ENCODE measurements at regions not wholly inside any gene's neighbourhood (a gene's known extent, or its start where the extent isn't known, plus 50 kb on each side); places are given as distances from the start of the nearest gene placed in this dataset.
A peak's percentile ranks its signal among the peaks of the same experiment; 100 is the strongest.
"Not testable (repeated sequence)": the region's sequence is repeated elsewhere in the genome, so short reads cannot be mapped to it uniquely, and the experiment has no call there.

DNA sequence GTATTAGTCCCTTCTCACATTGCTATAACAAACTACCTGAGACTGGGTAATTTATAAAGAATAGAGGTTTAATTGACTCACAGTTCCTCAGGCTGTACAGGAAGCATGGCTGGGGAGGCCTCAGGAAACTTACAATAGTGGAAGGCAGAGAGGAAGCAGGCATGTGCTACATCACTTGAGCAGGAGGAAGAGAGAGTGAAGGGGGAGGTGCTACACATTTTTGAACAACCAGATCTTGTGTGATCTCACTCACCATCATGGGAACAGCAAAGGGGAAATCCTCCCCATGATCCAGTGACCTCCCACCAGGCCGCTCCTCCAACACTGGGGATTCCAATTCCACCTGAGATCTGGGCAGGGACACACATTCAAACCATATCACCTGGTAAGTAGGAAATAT lies 630.6 kb downstream of the QKI start:
- no peak for DNase-seq

DNA sequence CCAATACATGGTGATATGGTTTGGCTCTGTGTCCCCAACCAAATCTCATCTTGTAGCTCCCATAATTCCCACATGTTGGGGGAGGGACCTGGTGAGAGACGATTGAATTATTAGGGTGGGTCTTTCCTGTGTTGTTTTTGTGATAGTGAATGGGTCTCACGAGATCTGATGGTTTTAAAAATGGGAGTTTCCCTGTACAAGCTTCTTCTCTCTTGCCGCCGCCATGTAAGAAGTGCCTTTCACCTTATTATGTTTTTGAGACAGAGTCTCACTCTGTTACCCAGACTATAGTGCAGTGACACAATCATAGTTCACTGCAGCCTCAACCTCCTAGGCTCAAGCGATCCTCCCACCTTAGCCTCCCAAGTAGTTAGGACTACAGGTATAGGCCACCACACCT lies 629.1 kb downstream of the QKI start:
- DNase-seq = not testable (repeated sequence)

DNA sequence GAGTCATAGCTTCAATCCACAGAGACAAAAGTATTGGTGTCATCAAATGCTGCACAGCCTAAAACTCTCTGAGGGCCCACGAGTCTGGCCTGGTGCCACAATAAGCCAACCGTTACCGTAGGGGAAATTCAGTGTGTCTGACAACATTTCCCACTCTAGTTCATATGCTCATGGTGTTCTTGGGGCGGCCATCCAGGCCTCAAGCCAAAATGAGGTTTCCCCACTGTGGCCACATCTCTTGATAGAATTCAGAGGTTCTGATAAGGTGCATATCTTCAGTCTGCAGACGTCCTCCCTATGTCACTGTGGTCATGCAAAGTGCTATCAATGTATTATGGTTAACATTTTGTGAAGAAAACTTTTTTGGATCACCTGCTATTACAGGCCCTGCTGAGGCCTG lies 627.7 kb downstream of the QKI start:
- DNase-seq = no peak

DNA sequence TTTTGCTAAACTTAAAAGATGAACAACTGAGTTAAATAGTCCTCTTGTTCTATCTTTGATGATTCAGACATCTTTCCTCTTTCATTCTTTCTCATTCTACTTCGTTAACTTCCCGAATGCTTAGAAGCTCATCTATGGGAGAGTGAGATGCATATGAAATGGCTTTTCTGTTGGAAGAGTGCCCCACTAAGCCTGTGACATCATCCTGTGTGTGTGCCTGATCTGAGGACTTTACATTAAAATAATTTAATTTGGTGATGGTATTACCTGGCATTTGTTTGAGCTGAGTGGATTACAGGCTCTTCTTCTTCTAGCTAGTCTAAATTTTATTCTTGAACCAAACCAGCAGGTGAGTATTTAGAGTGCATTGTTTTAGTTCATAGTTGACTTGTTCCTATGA lies 626.5 kb downstream of the QKI start:
- no peak for DNase-seq

DNA sequence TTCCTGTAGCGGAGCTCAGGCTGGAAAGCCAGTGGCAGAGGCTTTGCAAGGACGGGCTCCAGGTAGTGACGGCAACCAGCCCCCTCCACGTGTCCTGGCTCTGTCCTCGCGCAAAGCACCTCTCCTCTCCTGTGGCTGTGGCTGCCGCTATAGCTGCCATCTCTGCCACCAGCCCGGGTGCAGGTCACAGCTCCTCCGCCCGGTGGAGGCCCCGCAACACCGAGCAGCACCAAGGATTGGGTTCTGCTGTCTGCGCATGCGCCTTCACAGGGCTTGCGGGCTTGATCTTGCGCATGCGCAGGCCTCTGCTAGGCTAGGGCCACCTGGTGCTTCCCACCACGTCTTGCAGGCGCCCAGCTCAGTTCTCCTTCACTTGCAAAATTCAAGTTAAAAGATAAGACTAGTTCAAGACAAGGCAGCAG lies 625.4 kb downstream of the QKI start:
- DNase-seq = peak; percentile 9 to 43

DNA sequence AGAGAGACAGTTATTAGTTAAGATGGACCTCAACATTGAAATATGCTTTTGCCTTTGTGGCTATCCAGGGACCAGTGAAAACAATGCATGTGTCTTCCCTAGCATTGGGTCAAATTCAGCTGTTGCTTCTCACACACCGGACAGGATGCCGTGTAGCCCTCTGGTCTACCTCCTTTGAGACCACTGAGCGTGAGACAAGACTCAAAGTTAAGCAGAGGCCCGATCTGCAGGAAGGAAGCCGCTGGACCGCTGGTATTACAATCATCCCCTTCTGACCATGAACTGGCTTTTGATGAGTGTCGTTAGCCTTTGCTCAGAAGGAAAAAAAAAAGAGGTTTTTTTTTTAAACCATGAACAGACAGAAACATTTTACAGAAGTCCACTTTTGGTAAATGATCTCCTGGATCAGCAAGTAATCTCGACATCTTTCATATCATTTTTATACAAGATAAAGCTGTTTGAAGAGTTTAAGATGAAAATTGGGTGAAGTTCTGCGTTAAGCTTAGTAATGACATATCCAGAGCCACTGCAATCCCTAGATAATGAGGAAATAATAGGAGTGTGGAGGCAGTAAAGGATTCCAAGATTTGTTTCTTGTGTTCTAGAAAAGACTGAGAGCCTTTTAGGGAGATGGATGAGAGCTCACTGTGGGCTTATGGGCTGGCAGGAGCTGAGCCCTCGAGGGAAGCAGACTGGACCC lies 622.8 kb downstream of the QKI start:
- no peak for DNase-seq

DNA sequence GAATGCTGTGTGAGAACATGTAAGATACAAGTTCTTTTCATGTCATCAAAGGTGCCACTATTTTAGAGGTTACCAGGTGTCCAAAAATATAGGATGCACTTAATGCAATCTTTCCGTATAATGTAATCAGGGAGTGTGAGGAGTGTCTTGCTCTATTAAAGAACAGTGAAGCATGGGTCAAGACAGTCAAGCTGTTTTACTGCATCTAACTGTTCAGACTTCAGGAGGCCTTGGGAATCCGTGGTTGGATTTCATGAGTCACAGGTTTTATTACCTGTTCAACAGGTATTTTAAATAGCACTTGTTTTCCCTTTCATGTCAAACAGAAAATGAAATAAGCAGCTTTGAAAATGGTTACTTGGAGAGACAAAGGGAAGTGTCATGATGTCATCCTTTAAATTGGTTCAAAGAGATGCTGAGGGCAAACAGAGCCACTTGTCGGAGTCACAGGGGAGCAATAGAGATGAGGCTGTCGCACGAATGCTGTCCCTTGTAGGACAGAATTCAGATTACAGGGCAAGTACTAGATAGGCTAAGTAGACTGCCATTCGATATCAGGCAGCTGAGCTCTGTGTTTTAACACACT lies 621.5 kb downstream of the QKI start:
- no peak for DNase-seq

DNA sequence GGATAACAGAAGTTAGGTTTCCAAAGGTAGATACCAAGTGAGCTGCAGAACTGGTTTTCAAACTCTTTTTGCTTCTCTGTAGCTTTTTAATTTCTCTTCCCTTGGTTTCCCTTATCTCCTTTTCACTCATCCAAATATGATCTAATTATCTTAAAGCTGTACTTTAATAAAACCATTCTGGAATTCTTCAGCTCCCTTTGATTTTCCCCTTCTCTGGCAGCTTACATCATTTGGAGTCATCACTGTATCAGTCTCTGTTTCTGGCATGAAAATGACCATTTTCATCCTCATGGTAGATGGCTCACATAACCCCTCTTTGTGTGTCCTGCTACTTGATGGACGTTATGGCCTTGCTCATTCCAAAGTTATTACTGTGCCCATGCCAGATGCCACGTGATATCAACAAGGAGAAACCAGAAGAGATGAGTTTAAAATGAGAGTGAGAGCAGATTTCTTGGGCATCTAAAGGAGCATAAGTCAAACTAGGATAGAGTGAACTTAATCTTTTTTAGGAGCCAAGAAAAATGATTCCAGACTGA lies 620.2 kb downstream of the QKI start:
- no peak for DNase-seq

DNA sequence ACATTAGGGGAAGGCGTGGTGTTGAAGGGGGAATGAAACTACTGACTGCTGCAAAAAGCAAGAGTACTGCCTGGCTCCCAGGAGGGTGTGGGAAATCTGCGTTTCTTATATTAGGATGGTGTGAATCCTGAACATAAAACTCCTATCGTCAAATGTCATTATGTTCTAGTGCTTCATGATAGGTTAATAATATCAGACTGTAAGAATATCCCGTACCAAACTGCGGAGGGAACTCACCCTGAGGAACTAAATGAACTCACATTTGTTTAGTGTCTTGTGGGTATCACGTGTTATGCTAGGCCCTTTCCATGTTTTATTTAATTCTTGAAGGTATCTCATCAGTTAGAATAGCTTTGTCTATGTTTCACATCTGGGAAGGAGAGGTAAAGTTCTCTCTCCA lies 610.7 kb downstream of the QKI start:
- no peak for DNase-seq

DNA sequence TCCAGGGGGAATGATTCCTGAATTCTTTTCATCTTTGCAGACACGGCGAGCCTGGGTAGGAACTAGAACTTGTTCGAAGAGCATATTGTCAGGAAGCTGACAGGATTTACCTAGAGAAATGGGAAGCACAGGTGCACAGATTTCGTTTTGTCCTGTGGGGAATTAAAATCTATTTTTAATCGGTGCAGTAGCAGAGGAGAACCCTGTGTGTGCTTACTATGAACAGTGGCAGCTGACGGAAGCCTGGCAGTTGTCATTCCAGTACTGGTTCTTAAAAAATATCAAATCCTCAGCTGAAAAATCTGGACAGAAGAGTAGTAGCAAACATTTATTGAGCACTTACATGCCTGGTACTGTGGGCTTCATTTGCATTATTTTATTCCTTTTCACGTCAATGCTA lies 609.0 kb downstream of the QKI start:
- DNase-seq = no peak

DNA sequence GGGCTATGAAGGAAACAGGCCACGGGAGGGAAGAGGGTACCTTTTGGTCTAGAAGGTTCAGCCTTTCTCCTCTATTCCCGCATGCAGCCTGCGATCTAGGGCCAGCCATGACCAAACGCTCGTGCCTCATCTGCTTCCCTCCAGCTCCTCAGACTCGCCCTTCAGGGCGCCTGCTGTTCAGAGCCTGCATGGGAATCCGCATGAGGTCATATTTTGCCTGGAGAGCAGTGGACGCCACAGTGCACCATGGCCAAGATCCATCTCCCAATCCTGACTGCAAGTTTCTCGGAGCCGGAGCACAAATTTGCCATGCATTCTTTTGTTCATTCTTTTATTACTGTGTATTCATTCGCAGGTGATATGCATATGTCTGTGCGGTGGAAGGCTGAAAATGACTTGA lies 608.1 kb downstream of the QKI start:
- no peak for DNase-seq

DNA sequence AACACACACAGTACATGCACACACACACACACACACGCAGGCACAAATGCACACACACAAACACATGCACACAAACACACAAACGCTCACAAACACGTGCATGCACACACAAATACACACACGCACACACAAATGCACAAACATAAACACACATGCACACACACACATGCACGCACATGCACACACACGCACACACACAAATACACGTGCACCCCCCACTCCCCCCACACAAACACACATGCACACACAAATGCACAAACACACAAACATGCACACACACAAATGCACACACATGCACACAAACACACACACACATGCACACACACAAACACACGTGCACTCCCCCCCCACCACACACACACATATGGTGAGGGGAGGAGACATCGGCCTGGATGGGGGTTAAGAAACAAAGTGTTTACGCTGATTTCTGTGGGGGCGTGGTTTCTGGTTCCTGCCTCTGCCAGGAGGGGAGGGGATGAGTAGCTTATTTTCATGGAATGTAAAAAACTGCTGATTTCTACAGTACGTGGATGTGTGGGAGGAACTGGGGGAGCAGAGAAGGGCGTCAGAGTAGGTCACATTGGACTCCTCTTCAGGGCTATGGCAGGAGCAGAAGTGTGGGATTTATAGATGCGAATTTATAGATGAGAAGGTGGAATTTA lies 607.2 kb downstream of the QKI start:
- no peak for DNase-seq

DNA sequence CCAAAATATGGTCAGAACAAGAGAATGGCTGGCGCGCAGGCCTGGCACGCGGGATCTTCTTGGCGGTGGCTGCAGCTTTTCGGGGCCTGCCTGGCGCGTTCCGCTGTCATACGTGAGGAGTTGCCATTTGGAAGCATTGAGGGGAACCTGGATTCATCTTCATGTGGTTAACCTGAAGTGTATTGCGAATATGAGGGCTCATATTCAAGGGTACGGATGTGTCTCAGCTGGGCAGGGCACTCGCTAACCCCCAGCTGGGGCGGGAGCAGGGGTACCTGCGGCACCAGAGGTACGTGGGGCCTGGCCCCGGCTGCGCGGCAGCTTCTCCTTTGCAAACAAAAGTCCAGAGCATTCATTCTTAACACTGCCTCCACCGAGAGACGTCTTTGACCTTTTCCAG lies 605.6 kb downstream of the QKI start:
- DNase-seq = no peak

DNA sequence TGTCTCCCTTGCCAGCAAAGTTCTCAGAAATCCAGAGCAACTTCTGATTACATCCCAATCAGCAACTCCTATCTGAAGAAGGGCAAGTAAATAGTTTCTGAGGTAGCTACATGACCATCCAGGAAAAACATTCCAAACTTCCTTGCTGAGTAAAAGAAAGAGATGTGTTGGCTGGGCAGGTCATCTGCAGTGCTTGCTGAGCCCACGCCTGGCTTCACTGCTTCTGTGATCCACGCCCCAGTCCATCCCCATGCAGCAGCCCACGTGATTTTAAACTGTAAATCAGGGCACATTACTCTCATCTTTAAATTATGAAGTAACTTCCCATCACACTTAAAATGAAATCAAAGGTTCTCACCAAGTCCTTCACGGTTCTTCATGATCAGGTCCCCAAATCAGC lies 603.6 kb downstream of the QKI start:
- DNase-seq = no peak

DNA sequence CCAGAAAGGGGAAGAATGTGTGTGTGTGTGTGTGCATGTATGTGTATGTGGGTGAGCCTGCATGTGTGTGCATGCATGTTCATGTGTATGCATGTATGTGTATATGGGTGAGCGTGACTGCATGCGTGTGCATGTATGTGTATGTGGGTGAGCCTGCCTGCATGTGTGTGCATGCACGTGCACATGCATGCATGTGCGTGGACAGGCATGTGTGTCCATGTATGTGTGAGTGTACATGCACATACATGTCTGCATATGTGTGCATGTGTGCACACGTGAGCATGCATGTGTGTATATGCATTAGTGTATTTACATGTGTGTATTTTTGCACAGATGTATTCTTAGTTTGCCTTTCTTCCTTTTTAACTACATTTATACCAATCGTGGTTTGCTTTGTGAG lies 601.5 kb downstream of the QKI start:
- no peak for DNase-seq

DNA sequence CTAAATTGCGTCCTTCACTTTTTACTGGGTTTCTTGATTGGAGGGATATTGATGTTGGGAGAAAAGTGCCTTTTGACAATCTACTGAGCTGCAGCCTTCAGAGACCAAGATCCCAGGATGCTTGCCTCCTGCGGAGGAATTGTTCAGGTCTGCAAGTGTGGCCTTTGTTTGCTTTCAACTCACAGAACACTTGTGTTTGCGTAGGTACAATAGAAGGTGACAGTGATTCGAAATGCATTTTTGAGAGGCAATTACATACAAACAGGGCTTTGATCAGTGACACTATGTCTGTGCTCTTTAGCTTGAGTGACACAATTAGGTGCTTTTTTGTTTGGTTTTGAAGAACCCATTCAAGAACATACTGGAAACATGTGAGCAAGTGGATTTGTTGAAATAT lies 600.6 kb downstream of the QKI start:
- DNase-seq = no peak

DNA sequence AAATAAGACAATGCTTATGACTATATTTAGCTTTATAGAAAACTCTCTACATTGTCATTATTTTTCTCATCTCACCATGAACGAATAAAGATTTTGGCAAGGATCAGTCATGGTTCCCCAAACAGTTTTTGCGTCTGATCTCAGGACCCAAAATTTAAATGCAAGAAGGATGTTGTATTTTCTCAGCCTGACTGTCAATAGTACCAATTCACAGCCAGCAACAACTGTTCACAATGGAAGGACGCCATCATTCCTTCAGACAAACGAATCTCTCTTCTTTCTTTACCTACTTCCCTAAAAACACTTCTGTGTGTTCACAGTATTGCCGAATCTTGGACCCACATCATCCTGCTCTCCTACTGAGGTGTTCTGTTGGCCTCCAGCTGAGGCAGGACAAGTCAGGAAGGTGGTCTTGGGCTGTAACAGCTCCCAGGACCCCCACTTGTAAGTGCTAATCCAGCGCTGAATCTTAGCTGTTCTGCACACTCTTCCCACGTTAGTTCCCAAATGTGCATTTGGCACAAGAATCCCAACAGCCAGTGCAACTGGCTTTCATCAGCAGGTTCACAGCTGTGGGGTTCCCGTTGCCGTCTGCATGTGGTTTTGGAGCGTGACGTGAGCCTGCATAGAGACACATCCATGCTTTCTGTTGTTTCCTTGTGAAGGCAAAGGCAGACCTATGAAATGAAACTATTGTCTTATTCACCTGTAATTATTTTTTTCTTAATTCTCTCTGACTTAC lies 600.0 kb downstream of the QKI start:
- DNase-seq = no peak

DNA sequence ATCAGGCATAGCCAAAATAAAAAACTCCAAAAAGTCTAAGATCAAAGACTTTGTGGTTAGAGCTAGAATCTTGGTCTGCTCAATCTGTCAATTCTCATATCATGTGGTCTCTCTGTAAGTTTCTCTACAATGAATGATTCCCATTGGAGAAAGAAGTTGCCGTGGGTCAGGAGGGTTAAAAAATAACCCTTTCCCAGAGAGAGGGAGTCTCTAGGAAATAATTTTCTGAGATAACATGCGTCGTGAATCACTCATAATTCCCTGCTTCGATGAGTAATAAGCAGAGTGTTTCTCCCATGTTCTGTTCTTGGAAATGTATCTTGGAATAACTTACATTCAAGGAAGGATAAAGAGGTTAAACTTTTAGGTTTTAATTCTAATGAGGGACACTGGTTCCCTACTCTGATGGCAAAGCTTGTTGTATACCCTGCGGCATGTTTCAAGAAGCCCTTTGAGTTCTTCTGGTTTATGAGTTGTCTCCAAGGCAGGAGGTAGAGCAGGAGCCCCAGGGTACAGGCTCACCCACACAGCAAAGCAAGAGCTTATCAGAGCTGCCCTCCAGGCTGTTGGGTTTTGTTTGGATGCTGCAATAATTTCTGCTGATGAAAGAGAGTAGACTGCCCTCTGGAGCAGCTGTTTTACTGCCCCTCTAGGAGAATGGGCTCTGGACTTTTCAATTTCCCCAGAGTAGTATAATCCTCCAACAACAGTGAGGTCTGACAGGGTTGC lies 599.1 kb downstream of the QKI start:
- no peak for DNase-seq

DNA sequence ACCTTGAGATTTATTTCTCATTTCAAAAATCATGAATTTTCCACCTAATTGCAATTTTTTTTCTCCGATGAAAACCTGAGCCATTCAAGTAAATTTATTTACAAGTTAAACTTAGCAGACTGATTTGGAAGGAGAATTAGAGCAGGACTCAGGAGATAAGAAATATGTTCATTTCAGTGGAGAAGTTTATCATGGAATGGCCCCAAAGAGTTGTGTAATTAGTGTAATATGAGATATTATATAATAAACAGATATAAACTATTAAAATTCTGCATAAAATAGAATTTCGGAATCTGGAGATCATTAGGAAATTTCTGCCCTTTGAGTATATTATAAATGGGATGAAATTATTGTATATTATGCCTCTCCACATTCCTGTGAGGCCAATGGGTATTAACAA lies 596.8 kb downstream of the QKI start:
- DNase-seq = no peak

DNA sequence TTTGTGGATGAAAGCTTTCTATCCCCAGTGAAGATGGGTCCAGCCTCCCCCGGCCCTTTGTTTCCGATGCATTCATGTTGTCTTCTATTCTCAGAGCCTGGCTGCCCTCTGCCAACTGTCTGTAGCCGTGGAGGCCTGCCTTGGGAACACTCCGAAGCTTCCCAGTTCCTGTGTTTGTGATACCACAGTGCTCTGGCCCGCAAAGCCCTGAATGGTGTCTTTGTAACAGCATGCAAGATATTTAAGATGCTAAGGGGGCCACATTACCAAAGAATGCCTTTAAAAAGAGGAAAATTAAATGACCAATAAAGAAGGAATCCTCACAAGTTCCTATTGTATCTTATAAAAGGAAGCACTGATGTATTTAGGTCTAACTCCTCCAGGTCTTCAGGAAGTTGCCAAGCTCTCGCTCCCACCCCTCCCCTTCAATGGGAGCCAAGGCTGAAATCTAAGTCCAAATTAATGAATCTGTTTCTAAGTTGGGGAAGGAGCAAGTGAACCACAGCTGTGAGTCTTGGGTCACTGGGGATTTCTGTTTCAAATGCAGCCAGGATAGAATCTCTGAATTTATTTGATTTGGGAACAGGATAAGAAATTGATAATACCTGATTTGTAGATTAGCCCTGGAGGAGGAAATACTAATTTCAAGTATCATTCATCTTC lies 596.1 kb downstream of the QKI start:
- no peak for DNase-seq

DNA sequence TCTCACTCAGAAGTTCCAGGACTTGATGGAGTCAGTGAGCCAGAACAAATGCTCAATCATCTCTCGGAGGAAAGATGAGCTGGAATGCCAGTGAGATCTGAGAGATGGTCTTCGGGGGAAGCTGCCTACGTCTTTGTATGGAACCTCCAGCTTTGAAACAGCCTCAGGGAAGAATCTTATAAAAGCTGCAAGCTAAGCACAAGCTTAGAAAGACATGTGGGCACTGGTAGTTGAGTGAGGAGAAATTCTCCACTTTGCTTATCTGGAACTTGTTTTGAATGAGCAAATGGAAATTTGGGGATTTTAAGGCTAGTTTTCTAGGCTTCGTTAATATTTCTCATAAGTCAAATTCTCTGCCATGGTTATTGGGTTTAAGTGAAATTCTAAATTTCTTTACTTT lies 594.4 kb downstream of the QKI start:
- DNase-seq = no peak

DNA sequence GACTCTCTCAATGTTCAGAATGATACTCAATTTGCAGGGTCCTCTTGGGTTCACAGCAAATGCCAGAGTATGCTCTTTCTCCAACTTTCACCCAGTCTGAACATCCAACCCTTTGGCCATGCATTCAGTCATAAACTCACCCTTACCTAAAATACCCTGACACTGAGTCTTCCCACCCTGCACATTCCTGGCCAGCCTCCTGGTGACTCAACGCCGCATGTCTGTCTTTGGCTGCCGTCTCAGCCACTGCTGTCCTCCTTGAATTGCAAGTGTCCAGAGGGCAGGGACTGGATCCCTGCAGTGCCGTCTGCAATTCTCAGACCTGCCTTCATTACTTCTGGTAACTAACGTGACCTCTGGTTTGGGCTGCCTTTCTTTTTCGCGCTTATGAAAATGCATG lies 593.4 kb downstream of the QKI start:
- DNase-seq = no peak

All from activated CD4-positive, alpha-beta T cell treated with anti-CD3 and anti-CD28 coated beads for 4 hours (primary cell).